HG02970 (cell line): ENCODE measurements at regions not wholly inside any gene's neighbourhood (a gene's known extent, or its start where the extent isn't known, plus 50 kb on each side); places are given as distances from the start of the nearest gene placed in this dataset.
"Not testable (repeated sequence)": the region's sequence is repeated elsewhere in the genome, so short reads cannot be mapped to it uniquely, and the experiment has no call there.

ENCODE experiments used
- ATAC-seq: cut with Tn5 transposase; IDR thresholded peaks from one replicate; pipeline ENCODE4 v1.9.1; 2021; ENCODE audit warnings: mild to moderate bottlenecking, moderate library complexity, moderate number of reproducible peaks; ENCODE audit not compliant: unreplicated experiment, low FRiP score

- not testable (repeated sequence) for ATAC-seq
Observed at GRCh38 chr7:29690510-29690909, 115.8 kb upstream of the WIPF3 start.

GRCh38 chr7:29696402-29696801 is 109.9 kb upstream of the WIPF3 start:
- not testable (repeated sequence) for ATAC-seq

- ATAC-seq = not testable (repeated sequence)
Observed at GRCh38 chr7:29699723-29700122, 106.6 kb upstream of the WIPF3 start.

DNA sequence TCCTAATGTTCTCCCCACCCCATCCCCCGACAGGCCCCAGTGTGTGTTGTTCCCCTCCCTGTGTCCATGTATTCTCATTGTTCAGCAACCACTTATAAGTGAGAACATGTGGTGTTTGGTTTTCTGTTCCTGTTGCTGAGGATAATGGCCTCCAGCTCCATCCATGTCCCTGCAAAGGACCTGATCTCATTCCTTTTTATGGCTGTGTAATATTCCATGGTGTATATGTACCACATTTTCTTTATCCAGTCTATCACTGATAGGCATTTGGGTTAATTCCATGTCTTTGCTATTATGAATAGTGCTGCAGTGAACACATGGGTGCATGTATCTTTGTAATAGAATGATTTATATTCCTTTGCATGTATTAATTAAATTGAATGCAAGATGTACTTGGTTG is 104.8 kb upstream of the WIPF3 start:
- not testable (repeated sequence) for ATAC-seq

- not testable (repeated sequence) for ATAC-seq
Observed at GRCh38 chr7:29703830-29704229, 102.5 kb upstream of the WIPF3 start.

DNA sequence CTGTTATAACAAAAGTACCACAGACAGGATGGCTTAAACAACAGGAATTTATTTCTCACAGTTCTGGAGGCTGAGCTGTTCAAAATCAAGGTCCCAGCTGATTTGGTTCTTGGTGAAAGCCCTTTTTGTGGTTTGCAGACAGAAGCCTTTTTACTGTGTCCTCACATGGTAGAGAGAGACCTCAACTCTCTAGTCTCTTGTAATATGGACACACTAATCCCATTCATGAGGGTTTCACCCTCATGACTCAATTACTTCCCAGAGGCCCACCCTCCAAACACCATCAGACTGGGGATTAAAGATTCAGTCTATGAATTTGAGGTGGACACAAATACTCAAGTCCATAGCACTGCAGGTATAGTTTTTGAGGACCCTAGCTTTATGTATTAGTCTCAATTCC is 97.3 kb upstream of the WIPF3 start:
- ATAC-seq = not testable (repeated sequence)

DNA sequence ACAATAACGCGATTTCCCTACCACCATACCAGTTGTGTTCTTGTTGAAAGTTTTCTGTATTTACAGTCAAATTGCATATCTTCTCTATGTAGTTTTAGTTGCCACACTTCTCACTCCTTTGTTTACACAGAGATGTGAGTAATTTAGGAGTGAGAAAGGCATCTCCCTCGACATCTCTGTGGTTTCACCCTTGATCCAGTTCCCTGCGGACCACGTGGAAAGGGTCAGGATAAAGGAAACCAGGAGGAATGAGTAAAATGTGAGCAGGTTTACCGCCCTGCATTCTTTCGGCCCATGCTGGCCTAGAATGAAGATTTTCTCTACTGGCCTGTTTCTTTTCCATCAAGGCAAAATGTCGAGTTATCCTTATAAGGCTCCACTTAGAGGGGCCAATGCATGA is 83.2 kb upstream of the WIPF3 start:
- ATAC-seq = not testable (repeated sequence)

DNA sequence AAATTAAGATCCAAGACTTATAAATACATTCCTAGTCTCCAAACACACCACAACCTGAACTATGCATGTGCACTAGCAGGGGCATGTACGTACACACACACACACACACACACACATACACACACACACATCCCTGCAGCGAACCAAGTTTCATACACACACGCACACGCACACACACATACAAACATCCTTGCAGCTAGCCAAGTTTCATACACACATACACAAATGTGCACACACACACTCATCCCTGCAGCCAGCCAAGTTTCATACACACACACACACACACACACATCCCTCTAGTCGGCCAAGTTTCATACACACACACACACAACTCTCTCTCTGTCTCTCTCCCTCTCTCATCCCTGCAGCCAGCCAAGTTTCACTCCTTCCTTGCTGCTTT is 82.7 kb upstream of the WIPF3 start:
- no peak for ATAC-seq

DNA sequence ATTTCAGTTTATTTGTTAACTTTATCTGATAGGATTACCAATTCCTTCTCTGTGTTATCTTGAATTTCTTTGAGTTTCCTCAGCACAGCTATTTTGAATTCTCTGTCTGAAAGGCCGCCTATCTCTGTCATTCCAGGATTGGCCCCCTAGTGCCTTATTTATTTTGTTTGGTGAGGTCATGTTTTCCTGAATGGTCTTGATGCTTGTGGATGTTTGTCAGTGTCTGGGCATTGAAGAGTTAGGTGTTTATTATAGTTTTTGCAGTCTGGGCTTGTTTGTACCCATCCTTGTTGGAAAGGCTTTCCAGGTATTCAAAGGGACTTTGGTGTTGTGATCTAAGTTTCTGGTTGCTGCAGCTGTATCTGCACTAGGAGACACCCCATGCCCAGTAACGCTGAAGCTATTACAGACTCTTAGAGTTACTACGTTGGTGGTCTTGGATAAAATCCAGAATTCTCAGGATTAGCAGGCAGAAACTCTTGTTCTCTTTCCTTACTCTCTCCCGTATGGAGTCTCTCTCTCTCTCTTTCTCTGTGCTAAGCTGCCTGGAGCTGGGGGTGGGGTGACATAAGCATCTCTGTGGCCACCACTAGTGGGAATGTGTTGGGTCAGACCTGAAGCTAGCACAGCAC is 76.7 kb upstream of the WIPF3 start:
- not testable (repeated sequence) for ATAC-seq

- ATAC-seq = no peak
Observed at GRCh38 chr7:29734246-29734731, 72.0 kb upstream of the WIPF3 start.

DNA sequence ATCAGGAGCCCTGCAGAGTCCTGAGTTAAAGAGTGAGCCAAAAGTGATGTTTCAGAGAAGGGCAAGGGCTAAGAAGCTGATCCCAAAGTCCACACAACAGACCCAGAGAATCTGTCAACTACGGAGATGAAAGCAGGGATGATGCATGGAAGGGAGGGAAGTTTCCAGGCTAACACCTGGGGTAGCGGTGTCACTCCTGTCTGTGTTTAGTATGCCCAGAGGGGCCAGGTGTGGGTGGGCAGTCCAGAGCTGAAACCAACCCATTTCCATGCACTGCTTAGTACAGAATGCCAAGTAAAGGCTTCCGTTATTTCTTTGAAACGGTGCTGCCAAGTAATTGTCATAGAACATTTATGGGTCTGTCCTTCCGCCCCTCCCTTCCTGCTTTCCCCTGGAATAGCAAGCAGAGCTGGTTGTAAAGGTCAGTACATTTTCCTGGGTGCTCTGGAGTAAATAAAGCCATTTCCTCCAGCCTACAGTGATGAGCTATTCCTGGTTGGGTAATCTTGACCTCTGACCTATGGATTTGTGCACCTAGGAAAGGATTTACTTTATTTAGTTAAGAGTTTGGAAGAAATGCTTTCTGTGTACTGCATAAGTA is 58.6 kb upstream of the WIPF3 start:
- ATAC-seq = not testable (repeated sequence)

GRCh38 chr7:29748286-29749099 is 57.8 kb upstream of the WIPF3 start:
- no peak for ATAC-seq

DNA sequence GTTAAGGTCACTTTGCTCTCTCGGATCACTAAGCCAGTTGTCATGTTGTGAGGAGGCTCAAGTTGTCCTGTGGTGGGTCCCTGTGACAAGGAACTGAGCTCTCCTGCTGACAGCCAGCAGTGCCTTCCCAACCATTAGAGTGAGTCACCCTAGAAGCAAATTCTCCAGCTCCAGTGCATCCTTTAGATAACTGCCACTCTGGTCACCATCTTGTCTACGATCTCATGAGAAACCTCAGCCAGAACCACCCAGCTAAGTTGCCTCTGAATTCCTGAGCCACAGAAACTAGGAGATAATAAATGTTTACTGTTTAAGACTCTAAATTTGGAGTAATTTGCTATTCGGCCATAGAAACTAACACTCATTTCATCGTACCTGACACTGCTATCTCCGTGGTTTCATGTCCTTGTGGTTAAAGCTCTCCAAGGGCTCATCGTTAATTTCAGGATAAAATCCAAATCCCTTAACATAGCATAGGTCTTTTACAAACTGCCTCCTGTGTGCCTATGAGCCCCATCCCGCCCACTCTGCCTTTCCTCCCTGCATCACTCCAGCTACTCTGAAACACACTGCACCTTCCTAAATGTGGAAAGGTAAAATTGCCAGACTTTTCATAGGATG is 56.5 kb upstream of the WIPF3 start:
- no peak for ATAC-seq

DNA sequence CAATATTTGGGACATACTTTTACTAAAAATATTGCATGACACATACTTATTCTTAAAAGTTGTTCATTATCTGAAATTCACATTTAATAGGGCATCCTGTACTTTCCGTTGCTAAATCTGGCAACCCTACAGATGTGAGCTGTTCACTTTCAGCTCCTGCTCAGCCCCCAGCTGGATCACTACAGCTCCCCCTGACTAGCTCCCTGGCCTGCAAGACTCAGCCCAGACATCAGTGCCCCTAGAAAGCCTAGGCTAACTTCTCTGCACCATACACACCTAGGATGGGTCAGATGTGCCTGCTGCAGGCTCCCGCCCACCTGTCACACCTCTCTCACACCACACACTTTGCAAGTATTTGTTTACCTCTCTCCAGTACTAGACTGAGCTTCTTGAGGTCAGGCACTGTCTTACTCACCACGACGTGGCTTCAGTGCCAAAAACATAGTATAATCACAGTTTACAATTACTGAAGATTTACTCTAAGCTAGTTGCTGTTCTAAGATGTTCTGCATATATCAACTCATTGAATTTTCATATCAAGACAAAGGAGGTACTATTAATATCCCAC is 55.9 kb upstream of the WIPF3 start:
- not testable (repeated sequence) for ATAC-seq

DNA sequence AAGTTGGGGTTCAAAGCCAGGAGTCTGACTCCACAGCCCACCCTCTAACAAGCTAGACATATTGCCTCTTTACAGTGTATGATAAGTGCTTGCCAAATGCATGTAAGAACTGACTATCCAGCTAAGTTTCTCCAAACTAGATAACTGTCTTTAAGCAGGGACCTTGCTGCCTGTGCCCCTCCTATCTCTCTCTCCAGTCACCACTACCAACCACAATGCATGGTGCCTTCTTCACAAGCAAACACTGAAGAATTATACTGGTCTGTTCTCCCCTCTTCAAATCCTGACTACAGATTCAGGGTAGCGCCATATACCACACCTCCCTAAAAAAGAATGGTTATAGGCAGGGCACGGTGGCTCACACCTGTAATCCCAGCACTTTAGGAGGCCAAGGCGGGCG is 55.3 kb upstream of the WIPF3 start:
- ATAC-seq = not testable (repeated sequence)

DNA sequence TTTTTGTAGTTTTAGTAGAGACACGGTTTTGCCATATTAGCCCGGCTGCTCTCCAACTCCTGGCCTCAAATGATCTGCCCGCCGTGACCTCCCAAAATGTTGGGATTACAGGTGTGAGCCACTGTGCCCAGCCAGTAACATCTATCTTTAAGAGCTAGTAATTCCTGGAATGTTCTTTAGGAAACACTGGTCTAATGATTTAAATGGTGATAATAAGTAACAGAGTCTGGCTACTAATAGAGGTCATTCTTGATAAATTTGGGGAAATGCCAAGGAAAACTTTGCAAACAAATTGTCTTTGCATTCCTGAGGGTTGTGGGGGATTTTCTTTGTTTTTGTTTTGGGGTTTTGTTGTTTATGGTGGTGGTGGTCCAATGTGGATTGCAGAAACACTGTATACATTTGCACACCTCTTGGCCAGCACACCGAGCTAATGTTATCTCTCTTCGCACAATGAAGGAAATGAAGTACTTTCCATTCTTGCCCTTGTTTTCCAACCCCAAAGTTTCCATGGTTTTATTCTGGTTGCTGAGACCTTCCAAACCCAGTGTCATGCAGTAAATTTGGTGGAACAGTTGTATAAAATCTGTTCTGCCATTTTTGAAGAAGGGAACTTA is 51.3 kb upstream of the WIPF3 start:
- no peak for ATAC-seq
